SK-MEL-5 (cell line): ENCODE measurements at regions not wholly inside any gene's neighbourhood (a gene's known extent, or its start where the extent isn't known, plus 50 kb on each side); places are given as distances from the start of the nearest gene placed in this dataset.
"Not testable (repeated sequence)": the region's sequence is repeated elsewhere in the genome, so short reads cannot be mapped to it uniquely, and the experiment has no call there.

Experiments
- DNase-seq: peaks from one replicate; pipeline ENCODE4 v3.0.0-alpha.2; 2016; ENCODE audit warnings: low read depth, low spot score
- in situ Hi-C: cut with HindIII; loops from 2 replicates; pipeline ENCODE4 v1.10.0; 2016; ENCODE audit warnings: low sequenced_read_pairs, high pct_unique_total_duplicates, low pct_unique_long_range_greater_than_20kb

- DNase-seq, result no peak
- in situ Hi-C loops, result no loop called here
These were observed 130.1 kb upstream of the ADRA1B start for GRCh38 chr5:159786201-159786600.

- no peak for DNase-seq
- in situ Hi-C loops, result no loop called here
These were observed 129.2 kb upstream of the ADRA1B start for GRCh38 chr5:159786901-159787691.

- in situ Hi-C loops, result no loop called here
- DNase-seq, result no peak
These were observed 128.4 kb upstream of the ADRA1B start for GRCh38 chr5:159787837-159788236.

- in situ Hi-C loops, result no loop called here
- DNase-seq, result no peak
These were observed 127.4 kb upstream of the ADRA1B start for GRCh38 chr5:159788835-159789331.

- in situ Hi-C loops, result no loop called here
- no peak for DNase-seq
These were observed 124.1 kb upstream of the ADRA1B start for GRCh38 chr5:159792180-159792579.

DNA sequence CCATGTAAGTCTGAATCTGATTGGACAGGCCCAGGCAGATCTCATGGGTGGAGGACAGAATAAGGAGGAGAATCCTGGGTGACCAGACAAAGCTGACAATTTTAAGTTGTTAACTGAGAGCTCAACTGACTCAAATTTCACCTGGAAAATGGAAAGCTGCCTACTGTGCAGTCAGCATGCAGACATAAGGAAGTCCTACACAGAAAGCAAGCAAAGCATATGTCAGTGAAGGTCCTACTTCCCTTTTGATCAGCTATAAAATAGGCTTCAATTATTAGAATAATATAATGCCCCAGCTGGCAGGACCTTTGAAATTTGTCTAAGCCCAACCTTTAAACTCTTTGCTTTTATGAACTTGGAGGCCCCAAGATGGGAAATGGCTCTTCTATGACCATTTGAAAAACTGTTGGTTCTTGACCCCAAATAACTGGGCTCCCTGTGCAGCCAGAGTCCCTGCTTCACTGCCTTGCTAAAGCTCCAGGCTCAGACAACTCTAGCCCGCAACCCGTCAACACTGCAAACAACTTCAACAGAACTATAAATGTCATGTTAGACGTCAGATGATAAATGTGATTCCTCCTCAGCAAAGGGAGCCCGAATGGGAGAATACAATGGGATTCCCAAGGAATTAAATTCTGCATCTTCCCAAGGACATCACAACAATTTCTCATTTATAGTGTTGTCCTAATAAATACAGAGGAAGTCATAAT is 118.9 kb upstream of the ADRA1B start:
- in situ Hi-C loops, result no loop called here
- DNase-seq, result peak; percentile 25

DNA sequence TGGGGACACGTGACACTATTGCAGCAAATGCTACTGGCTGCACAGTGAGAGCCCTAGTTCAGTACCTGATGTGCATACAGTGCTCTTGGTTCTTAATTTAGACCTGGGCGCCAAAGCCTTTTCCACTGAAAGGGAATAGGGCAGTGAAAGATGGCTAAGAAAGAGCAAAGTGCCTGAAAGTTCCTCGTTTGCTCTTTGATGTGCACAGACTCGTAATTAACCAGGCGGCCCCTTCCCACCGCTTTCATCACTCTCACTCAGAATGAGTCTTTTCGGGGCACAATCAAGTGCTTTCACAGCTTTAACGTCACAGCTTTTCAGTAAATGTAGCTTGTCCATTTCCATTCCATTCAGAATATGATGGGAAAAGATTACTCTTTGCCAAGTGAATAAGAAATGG is 116.6 kb upstream of the ADRA1B start:
- no peak for DNase-seq
- in situ Hi-C loops, result no loop called here

- in situ Hi-C loops, result no loop called here
- DNase-seq, result no peak
These were observed 116.0 kb upstream of the ADRA1B start for GRCh38 chr5:159800131-159800840.

DNA sequence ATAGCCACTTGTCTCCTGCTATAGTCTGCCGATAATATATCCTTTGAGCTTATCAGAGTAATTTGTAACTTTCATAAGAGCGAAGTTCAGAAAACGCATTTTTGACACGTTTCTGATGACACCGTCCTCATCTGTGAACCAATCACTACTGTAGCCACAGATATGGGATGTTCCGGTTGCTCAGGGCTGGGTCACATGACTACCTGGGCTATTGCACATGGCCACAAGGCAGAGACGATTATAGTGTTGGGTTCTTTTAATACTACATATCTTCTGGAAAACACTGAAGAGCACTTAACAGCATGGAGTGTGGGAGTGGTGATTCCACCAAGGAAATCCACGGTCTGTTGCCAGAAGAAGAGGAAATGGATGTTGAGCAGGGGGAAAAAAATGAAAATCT is 115.0 kb upstream of the ADRA1B start:
- in situ Hi-C loops, result no loop called here
- DNase-seq, result no peak

DNA sequence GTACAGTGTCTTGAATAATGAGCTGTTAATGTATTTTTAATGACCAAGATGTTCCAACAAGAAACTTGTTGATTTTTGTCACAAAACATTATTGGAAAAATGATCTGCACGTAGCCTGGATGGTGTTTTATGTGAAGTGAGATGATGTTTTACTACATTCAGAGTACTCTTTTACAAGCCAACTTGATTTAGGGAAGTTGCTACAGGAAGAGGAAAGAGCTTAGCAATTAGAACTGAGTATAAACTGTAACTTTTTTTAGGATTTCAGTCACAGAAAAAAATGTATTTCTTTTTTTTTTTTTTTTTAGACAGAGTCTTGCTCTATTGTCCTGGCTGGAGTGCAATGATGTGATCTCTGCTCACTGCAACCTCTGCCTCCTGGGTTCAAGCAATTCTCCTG is 113.6 kb upstream of the ADRA1B start:
- in situ Hi-C loops, result no loop called here
- DNase-seq, result no peak

GRCh38 chr5:159804121-159804520 is 112.2 kb upstream of the ADRA1B start:
- in situ Hi-C loops, result no loop called here
- no peak for DNase-seq

GRCh38 chr5:159805021-159805420 is 111.3 kb upstream of the ADRA1B start:
- DNase-seq, result no peak
- in situ Hi-C loops, result no loop called here

- in situ Hi-C loops, DNase-seq: not testable (repeated sequence)
These were observed 109.1 kb upstream of the ADRA1B start for GRCh38 chr5:159807135-159807534.

- no peak for DNase-seq
- in situ Hi-C loops, result no loop called here
These were observed 108.7 kb upstream of the ADRA1B start for GRCh38 chr5:159807586-159807985.

DNA sequence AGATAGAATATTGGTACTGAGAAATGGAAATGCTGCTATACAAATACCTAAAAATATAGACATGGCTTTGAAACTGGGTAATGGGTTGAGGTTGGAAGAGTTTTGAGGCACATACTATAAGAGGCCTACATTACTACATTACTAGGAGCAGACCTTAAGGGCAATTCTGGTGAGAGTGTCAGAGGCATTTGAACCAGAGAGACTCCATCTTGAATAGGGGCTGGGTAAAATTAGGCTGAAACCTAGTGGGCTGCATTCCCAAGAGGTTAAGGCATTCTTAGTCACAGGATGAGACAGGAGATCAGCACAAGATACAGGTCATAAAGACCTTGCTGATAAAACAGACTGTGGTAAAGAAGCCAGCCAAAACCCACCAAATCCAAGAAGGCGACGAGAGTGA is 104.6 kb upstream of the ADRA1B start:
- in situ Hi-C loops, result no loop called here
- no peak for DNase-seq

DNA sequence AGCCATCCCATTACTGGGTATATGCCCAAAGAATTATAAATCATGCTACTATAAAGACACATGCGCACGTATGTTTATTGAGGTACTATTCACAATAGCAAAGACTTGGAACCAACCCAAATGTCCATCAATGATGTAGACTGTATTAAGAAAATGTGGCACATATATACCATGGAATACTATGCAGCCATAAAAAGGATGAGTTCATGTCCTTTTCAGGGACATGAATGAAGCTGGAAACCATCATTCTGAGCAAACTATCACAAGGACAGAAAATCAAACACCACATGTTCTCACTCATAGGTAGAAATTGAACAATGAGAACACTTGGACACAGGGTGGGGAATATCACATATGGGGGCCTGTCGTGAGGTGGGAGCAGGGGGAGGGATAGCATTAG is 103.5 kb upstream of the ADRA1B start:
- in situ Hi-C loops, result not testable (repeated sequence)

DNA sequence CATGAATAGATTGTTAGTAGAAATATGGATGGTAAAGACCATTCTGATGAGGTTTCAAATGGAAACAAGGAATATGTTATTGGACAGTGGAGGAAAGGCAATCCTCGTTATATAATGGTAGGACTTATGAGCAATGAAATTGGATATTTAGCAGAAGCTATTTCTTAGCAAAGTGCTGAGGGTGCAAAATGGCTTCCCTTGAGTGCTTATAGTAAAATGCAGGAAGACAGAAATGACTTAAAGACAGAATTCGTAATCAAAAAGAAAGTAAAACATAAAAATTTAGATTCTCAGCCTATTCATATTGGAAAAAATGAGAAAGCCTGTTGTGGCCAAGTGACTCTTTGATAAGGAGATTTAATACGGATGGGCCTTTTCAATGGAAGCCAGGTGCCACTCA is 102.1 kb upstream of the ADRA1B start:
- DNase-seq, result no peak
- in situ Hi-C loops, result no loop called here

More for the DNA sequence above, 103.5 kb upstream of the ADRA1B start:
- DNase-seq, result not testable (repeated sequence)

- DNase-seq, result no peak
- in situ Hi-C loops, result no loop called here
These were observed 101.3 kb upstream of the ADRA1B start for GRCh38 chr5:159814805-159815585.
